HL-60 (cell line): ENCODE measurements at regions not wholly inside any gene's neighbourhood (a gene's known extent, or its start where the extent isn't known, plus 50 kb on each side); places are given as distances from the start of the nearest gene placed in this dataset.

ENCODE experiments used
- CTCF ChIP-seq: IDR thresholded peaks from one replicate; pipeline ENCODE4 v1.5.1; 2011; ENCODE audit warnings: low read length, control low read depth, inconsistent platforms; ENCODE audit not compliant: insufficient read depth
- GABPA ChIP-seq: IDR thresholded peaks from 2 replicates; pipeline ENCODE4 v1.6.1; 2012; ENCODE audit warnings: low read depth
- POLR2AphosphoS5 ChIP-seq: IDR thresholded peaks from 2 replicates; pipeline ENCODE4 v1.6.1; 2012; ENCODE audit warnings: low read depth
- REST ChIP-seq: IDR thresholded peaks from 2 replicates; pipeline ENCODE4 v1.6.1; 2012; ENCODE audit warnings: low read depth; ENCODE audit not compliant: insufficient replicate concordance
- SPI1 ChIP-seq: IDR thresholded peaks from 2 replicates; pipeline ENCODE4 v1.6.1; 2012; ENCODE audit warnings: low read depth, mild to moderate bottlenecking, borderline replicate concordance

- TF ChIP-seq POLR2AphosphoS5 (no peak), CTCF (no peak), SPI1 (no peak), REST (no peak), GABPA (no peak)
Measured at GRCh38 chr11:115617767-115618166, 113.6 kb upstream of the CADM1 start.
